ENCODE measurements at regions not wholly inside any gene's neighbourhood (a gene's known extent, or its start where the extent isn't known, plus 50 kb on each side); places are given as distances from the start of the nearest gene placed in this dataset.

DNA sequence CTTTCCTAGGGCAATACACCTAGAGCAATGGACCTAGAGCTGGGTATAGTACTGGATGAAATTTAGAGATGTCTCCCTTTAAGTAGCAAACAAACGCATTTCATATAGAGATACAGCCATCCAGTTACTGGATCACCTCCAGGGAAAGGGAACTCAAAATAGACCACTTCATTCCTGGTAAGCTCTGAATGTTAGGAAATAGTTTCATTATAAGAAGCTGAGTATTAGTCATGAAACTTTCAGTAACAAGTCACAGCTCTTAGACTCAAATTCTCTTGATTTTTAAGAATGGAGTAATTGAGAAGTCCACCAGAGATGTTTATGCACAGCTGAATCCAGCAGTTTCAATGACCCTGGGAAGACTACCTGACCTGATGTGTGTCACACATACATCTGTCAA lies 221.9 kb downstream of the FAM76B start:
- TF ChIP-seq POLR2A (IDR thresholded peaks at IDR 0.05) = no peak
- TF ChIP-seq, protein P1, sequence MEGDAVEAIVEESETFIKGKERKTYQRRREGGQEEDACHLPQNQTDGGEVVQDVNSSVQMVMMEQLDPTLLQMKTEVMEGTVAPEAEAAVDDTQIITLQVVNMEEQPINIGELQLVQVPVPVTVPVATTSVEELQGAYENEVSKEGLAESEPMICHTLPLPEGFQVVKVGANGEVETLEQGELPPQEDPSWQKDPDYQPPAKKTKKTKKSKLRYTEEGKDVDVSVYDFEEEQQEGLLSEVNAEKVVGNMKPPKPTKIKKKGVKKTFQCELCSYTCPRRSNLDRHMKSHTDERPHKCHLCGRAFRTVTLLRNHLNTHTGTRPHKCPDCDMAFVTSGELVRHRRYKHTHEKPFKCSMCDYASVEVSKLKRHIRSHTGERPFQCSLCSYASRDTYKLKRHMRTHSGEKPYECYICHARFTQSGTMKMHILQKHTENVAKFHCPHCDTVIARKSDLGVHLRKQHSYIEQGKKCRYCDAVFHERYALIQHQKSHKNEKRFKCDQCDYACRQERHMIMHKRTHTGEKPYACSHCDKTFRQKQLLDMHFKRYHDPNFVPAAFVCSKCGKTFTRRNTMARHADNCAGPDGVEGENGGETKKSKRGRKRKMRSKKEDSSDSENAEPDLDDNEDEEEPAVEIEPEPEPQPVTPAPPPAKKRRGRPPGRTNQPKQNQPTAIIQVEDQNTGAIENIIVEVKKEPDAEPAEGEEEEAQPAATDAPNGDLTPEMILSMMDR (IDR thresholded peaks at IDR 0.05) = no peak

Measured in lower leg skin (tissue), 3 donors.